Prostate gland (tissue), 2 donors: ENCODE measurements at regions not wholly inside any gene's neighbourhood (a gene's known extent, or its start where the extent isn't known, plus 50 kb on each side); places are given as distances from the start of the nearest gene placed in this dataset.
"Not testable (repeated sequence)": the region's sequence is repeated elsewhere in the genome, so short reads cannot be mapped to it uniquely, and the experiment has no call there.

Source experiments
- DNase-seq: peaks from one replicate; pipeline ENCODE4 v3.0.0-alpha.2; 2019; ENCODE audit warnings: low spot score
- H3K27ac ChIP-seq, 2 donors: fragments of 200-600 bp; sonication (generic); 2 replicates each; pipeline ENCODE4 v1.5.1; 2017 to 2019
- H3K27me3 ChIP-seq: fragments of 200-600 bp; sonication (generic); replicated peaks from 2 replicates; pipeline ENCODE4 v1.5.1; 2019; ENCODE audit not compliant: insufficient read depth
- H3K36me3 ChIP-seq, 2 donors: fragments of 200-600 bp; sonication (generic); 1 replicate in 1 of 2; 2 replicates in 1 of 2; pipeline versions ENCODE4 v1.5.1 to v1.8.1; 2017 to 2019
- H3K4me1 ChIP-seq: fragments of 200-600 bp; sonication (generic); replicated peaks from 2 replicates; pipeline ENCODE4 v1.5.1; 2019
- H3K4me3 ChIP-seq, 2 donors: fragments of 200-600 bp; sonication (generic); 2 replicates each; pipeline ENCODE4 v1.5.1; 2017 to 2019
- H3K9me3 ChIP-seq: fragments of 200-600 bp; sonication (generic); 2 replicates; pipeline ENCODE4 v1.5.1; 2017
- POLR2A ChIP-seq: fragments of 450-650 bp; IDR thresholded peaks from one replicate; pipeline ENCODE4 v1.6.1; 2016; ENCODE audit warnings: antibody characterized with exemption, mild to moderate bottlenecking
- POLR2AphosphoS5 ChIP-seq: sonication (generic); formaldehyde crosslinking; IDR thresholded peaks from one replicate; pipeline ENCODE4 v1.6.1; 2017; ENCODE audit warnings: antibody characterized with exemption
- WGBS: methylation state at CpG from one replicate; pipeline ENCODE4 v1.1.5; 2018; 5-methylcytosine and 5-hydroxymethylcytosine counted together
- intact Hi-C: fragments of 100-400 bp; cut with DNase I; formaldehyde crosslinking; loops from one replicate; pipeline ENCODE4 v1.14.2; 2022
- TF ChIP-seq, protein P1 (sequence below), 4 experiments: fragments of 200-600 bp in 2 of 4; fragments of 450-650 bp in 2 of 4; sonication (generic) in 2 of 4; IDR thresholded peaks; 1 replicate in 3 of 4; 2 replicates in 1 of 4; pipeline ENCODE4 v1.5.1; 2016 to 2019; ENCODE audit warnings: antibody characterized with exemption in 4 of 4, mild to moderate bottlenecking in 2 of 4, moderate library complexity in 2 of 4

DNA sequence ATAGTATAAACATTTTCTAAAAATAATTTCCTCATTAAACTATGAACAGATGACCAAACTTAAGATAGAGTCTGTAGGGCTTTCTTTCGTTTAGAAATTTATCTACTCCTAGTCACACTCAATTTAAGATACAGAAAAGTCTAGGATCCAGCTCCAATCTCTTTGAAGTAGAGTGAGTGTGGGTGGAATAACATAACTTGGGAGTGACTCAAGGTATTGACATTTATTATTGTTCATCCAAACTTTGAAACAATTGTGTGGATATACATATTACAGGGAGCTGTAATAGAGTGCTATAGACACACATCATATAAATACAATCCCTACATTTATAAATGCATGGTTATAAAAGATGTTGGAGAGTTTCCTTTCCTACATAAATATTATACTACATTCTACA, 715.2 kb upstream of the MANEA start:
- Histone ChIP-seq H3K36me3 (no peaks in the 10 kb centered on the region), H3K9me3 (no peaks in the 10 kb centered on the region), H3K27me3 (no peaks in the 10 kb centered on the region), H3K4me1 (no peaks in the 10 kb centered on the region), H3K27ac (no peak overlapping the region), H3K4me3 (no peak overlapping the region)
- WGBS, result 31% methylated on average over 1 of the region's 1 CpG
- intact Hi-C loops, result no loop called here
- DNase-seq, result no peak
- TF ChIP-seq, protein P1, sequence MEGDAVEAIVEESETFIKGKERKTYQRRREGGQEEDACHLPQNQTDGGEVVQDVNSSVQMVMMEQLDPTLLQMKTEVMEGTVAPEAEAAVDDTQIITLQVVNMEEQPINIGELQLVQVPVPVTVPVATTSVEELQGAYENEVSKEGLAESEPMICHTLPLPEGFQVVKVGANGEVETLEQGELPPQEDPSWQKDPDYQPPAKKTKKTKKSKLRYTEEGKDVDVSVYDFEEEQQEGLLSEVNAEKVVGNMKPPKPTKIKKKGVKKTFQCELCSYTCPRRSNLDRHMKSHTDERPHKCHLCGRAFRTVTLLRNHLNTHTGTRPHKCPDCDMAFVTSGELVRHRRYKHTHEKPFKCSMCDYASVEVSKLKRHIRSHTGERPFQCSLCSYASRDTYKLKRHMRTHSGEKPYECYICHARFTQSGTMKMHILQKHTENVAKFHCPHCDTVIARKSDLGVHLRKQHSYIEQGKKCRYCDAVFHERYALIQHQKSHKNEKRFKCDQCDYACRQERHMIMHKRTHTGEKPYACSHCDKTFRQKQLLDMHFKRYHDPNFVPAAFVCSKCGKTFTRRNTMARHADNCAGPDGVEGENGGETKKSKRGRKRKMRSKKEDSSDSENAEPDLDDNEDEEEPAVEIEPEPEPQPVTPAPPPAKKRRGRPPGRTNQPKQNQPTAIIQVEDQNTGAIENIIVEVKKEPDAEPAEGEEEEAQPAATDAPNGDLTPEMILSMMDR (IDR thresholded peaks at IDR 0.05), result no peak
- TF ChIP-seq POLR2AphosphoS5 (no peak), POLR2A (no peak)

GRCh38 chr6:94859924-94860323, 717.4 kb upstream of the MANEA start:
- Histone ChIP-seq H3K9me3 (no peaks in the 10 kb centered on the region), H3K4me1 (no peaks in the 10 kb centered on the region), H3K27me3 (no peaks in the 10 kb centered on the region), H3K4me3 (no peak overlapping the region), H3K27ac (no peak overlapping the region), H3K36me3 (no peaks in the 10 kb centered on the region)
- TF ChIP-seq POLR2A, result no peak
- TF ChIP-seq POLR2AphosphoS5, result no peak
- TF ChIP-seq, protein P1 (IDR thresholded peaks at IDR 0.05), result no peak
- WGBS, result 87% methylated on average over 4 of the region's 4 CpGs
- DNase-seq, result no peak
- intact Hi-C loops, result no loop called here

DNA sequence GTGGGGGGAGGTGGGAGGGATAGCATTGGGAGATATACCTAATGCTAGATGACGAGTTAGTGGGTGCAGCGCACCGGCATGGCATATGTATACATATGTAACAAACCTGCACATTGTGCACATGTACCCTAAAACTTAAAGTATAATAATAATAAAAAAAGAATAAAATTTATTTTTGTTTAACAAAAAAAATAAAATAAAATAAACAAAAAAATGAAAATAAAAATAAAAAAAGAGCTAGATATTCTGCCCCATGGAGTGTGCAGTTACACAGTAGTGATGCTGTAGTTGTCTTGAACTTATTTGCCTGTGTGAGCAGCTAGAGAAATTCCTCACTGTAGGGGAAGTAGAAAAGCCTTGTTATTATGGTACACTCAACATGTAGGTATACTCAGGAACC, 720.3 kb upstream of the MANEA start:
- H3K36me3 ChIP-seq, DNase-seq, H3K4me1 ChIP-seq, H3K27ac ChIP-seq, H3K27me3 ChIP-seq, intact Hi-C loops, H3K4me3 ChIP-seq, H3K9me3 ChIP-seq: not testable (repeated sequence)
- WGBS, result 100% methylated on average over 3 of the region's 3 CpGs

DNA sequence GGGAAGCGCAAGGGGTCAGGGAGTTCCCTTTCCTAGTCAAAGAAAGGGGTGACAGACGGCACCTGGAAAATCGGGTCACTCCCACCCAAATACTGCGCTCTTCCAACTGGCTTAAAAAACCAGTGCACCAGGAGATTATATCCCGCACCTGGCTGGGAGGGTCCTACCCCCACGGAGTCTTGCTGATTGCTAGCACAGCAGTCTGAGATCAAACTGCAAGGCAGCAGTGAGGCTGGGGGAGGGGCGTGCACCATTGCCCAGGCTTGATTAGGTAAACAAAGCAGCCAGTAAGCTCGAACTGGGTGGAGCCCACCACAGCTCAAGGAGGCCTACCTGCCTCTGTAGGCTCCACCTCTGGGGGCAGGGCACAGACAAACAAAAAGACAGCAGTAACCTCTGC, 726.0 kb upstream of the MANEA start:
- H3K4me1 ChIP-seq, intact Hi-C loops, H3K9me3 ChIP-seq, DNase-seq, H3K36me3 ChIP-seq, H3K4me3 ChIP-seq, H3K27ac ChIP-seq, H3K27me3 ChIP-seq: not testable (repeated sequence)
- 87% methylated on average over 6 of the region's 8 CpGs for WGBS

DNA sequence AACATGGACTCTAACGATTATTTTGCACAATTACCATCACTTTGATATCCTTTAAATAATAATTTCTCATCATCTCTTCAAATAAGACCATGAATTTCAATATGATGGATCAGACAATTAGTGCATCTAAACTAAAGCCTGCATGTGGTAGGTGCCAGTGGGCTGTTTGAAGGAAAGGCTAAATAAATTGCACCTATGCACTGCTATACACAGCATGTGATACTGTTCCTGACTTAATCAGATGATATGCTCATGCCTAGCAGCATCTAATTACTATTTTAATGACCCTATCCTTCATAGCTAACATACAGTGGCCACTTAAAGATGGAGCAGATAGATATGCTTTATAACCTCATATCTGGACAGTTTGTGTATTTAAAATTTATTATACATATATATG, 731.6 kb upstream of the MANEA start:
- intact Hi-C loops, result no loop called here
- no peaks in the 10 kb centered on the region for H3K4me1 ChIP-seq
- H3K36me3 ChIP-seq, result no peaks in the 10 kb centered on the region
- no peak overlapping the region for H3K4me3 ChIP-seq
- no peak overlapping the region for H3K27ac ChIP-seq
- TF ChIP-seq, protein P1 (IDR thresholded peaks at IDR 0.05), result no peak
- TF ChIP-seq POLR2A, result no peak
- H3K27me3 ChIP-seq, result no peaks in the 10 kb centered on the region
- no peaks in the 10 kb centered on the region for H3K9me3 ChIP-seq
- no peak for DNase-seq
- WGBS, result 79% methylated on average over 1 of the region's 1 CpG

DNA sequence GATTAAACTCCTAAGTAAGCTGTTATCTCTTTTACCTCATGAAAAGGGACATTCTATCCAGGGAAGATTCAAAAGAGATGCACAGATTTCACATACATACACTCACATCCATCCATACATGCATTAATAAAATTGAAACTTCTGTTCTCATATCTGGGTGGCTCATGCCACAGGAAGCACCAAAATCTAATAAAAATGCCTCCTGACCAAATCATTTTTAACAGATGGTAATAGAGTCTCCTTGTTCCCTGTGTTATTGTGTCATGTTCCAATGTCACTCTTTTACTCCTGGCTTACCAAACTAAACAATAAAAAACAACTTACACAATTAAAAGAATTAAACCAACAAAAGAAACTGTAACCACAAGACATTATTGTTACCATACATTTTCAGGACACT, 742.1 kb upstream of the MANEA start:
- Histone ChIP-seq H3K4me3 (no peak overlapping the region), H3K36me3 (no peaks in the 10 kb centered on the region), H3K4me1 (no peaks in the 10 kb centered on the region), H3K27me3 (no peaks in the 10 kb centered on the region), H3K27ac (no peak overlapping the region), H3K9me3 (no peaks in the 10 kb centered on the region)
- DNase-seq, result no peak
- intact Hi-C loops, result no loop called here
- TF ChIP-seq POLR2AphosphoS5, result no peak
- TF ChIP-seq POLR2A, result no peak
- TF ChIP-seq, protein P1 (IDR thresholded peaks at IDR 0.05), result no peak
